Endothelial cell of umbilical vein (primary cell): ENCODE measurements at regions not wholly inside any gene's neighbourhood (a gene's known extent, or its start where the extent isn't known, plus 50 kb on each side); places are given as distances from the start of the nearest gene placed in this dataset.

Source experiments
- MYC ChIP-seq: IDR thresholded peaks from one replicate; pipeline ENCODE4 v1.6.1; 2011; ENCODE audit warnings: mild to moderate bottlenecking, low read depth, low read length
- POLR2AphosphoS5 ChIP-seq: IDR thresholded peaks from 2 replicates; pipeline ENCODE4 v1.6.1; 2012; ENCODE audit warnings: low read depth, mild to moderate bottlenecking, control low read depth, low read length, moderate library complexity; ENCODE audit not compliant: insufficient read depth
- TF ChIP-seq, protein P1 (sequence below), 2 donors: IDR thresholded peaks; 1 replicate in 1 of 2; 2 replicates in 1 of 2; pipeline ENCODE4 v1.5.1; 2011; ENCODE audit warnings: low read length in 2 of 2, mild to moderate bottlenecking in 2 of 2, moderate library complexity in 2 of 2, control low read depth in 1 of 2, inconsistent platforms in 1 of 2, low read depth in 1 of 2; ENCODE audit not compliant: insufficient read depth in 1 of 2; ENCODE audit errors: extremely low read depth in 1 of 2

DNA sequence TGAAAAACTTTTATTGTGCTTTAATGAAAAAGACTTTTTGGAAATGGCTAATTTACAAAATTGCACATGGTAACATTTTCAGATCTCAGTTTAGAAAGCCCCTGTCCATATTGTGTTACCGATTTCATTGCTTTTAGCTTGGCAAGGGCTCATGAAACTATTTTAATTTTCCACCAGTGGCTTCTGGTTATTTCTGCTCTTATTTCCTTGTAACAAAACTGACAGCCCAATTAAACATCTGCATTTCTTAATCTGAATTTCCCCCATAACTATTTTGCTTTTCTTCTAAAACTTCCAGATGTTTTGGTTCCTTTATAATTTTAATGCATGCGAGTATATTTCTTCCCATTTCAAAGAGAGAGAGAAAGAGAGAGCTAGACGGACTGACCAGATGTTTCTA lies 264.8 kb downstream of the PTPRC start:
- TF ChIP-seq, protein P1, sequence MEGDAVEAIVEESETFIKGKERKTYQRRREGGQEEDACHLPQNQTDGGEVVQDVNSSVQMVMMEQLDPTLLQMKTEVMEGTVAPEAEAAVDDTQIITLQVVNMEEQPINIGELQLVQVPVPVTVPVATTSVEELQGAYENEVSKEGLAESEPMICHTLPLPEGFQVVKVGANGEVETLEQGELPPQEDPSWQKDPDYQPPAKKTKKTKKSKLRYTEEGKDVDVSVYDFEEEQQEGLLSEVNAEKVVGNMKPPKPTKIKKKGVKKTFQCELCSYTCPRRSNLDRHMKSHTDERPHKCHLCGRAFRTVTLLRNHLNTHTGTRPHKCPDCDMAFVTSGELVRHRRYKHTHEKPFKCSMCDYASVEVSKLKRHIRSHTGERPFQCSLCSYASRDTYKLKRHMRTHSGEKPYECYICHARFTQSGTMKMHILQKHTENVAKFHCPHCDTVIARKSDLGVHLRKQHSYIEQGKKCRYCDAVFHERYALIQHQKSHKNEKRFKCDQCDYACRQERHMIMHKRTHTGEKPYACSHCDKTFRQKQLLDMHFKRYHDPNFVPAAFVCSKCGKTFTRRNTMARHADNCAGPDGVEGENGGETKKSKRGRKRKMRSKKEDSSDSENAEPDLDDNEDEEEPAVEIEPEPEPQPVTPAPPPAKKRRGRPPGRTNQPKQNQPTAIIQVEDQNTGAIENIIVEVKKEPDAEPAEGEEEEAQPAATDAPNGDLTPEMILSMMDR (IDR thresholded peaks at IDR 0.05; ENCODE audit: extremely low read depth in 1 of 2, insufficient read depth in 1 of 2, low read depth in 1 of 2, low read length in 2 of 2), result no peak
- TF ChIP-seq MYC (no peak), POLR2AphosphoS5 (no peak)
